ENCODE measurements at regions not wholly inside any gene's neighbourhood (a gene's known extent, or its start where the extent isn't known, plus 50 kb on each side); places are given as distances from the start of the nearest gene placed in this dataset.

DNA sequence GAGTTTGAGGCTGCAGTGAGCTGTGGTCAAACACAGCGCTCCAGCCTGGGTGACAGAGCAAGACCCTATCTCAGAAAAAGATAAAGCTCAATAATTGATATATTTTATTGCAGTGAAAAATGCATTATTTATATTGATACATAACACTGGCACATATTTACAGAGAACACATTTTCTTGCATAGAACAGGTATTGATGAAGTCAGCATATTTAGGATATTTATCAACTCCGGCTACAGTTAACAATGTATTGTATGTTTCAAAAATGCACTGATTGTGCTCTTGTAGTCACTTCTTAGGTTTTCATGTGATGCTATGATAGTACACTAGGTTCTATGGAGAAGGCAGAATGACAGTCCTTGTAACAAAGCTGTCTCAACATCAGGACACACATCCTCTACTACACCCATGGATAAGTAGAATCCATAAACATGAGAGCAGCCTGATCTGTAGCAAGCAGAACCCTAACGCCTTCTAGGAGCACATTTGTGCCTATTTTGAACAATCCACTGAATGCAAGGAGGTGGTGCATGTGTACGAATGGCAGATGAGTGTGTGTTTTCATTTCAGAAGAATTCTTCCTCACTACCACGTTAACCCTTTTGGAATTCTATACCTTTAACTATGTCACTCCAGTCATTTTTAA, 586.1 kb upstream of the CELF2 start:
- H3K27me3 ChIP-seq: no peaks in the 10 kb centered on the region
- no peaks in the 10 kb centered on the region for H3K36me3 ChIP-seq
- intact Hi-C loops (cut with DNase I): no loop called here
- H3K9me3 ChIP-seq: no peaks in the 10 kb centered on the region
- WGBS, 2 donors: 74% methylated on average over 5 of the region's 5 CpGs
- TF ChIP-seq, protein P1, sequence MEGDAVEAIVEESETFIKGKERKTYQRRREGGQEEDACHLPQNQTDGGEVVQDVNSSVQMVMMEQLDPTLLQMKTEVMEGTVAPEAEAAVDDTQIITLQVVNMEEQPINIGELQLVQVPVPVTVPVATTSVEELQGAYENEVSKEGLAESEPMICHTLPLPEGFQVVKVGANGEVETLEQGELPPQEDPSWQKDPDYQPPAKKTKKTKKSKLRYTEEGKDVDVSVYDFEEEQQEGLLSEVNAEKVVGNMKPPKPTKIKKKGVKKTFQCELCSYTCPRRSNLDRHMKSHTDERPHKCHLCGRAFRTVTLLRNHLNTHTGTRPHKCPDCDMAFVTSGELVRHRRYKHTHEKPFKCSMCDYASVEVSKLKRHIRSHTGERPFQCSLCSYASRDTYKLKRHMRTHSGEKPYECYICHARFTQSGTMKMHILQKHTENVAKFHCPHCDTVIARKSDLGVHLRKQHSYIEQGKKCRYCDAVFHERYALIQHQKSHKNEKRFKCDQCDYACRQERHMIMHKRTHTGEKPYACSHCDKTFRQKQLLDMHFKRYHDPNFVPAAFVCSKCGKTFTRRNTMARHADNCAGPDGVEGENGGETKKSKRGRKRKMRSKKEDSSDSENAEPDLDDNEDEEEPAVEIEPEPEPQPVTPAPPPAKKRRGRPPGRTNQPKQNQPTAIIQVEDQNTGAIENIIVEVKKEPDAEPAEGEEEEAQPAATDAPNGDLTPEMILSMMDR (IDR thresholded peaks at IDR 0.05): no peak
- no peak for TF ChIP-seq POLR2A (IDR thresholded peaks at IDR 0.05)
- no peak overlapping the region for H3K27ac ChIP-seq
- no peak for DNase-seq
- H3K4me1 ChIP-seq: no peaks in the 10 kb centered on the region
- H3K4me3 ChIP-seq: no peak overlapping the region

- Histone ChIP-seq H3K27ac (no peak overlapping the region), H3K36me3 (no peaks in the 10 kb centered on the region), H3K4me3 (no peak overlapping the region), H3K4me1 (no peaks in the 10 kb centered on the region), H3K9me3 (no peaks in the 10 kb centered on the region), H3K27me3 (no peaks in the 10 kb centered on the region)
- TF ChIP-seq, protein P1 (IDR thresholded peaks at IDR 0.05): no peak
- no peak for TF ChIP-seq POLR2A (IDR thresholded peaks at IDR 0.05)
- 30 to 37% methylated on average over 9 of the region's 9 CpGs for WGBS, 2 donors
- no peak for DNase-seq
- intact Hi-C loops (cut with DNase I): no loop called here
These were observed 585.2 kb upstream of the CELF2 start for GRCh38 chr10:10432296-10433035.

- Histone ChIP-seq H3K4me1 (no peaks in the 10 kb centered on the region), H3K27me3 (no peaks in the 10 kb centered on the region), H3K9me3 (no peaks in the 10 kb centered on the region), H3K4me3 (no peak overlapping the region), H3K36me3 (no peaks in the 10 kb centered on the region), H3K27ac (no peak overlapping the region)
- TF ChIP-seq, protein P1 (IDR thresholded peaks at IDR 0.05): no peak
- TF ChIP-seq POLR2A (IDR thresholded peaks at IDR 0.05): no peak
- no peak for DNase-seq
- intact Hi-C loops (cut with DNase I): no loop called here
- WGBS, 2 donors: 84 to 86% methylated on average over 4 of the region's 4 CpGs
These were observed 583.4 kb upstream of the CELF2 start for GRCh38 chr10:10434312-10434711.

- 76 to 78% methylated on average over 4 of the region's 4 CpGs for WGBS, 2 donors
These were observed 579.8 kb upstream of the CELF2 start for GRCh38 chr10:10437886-10438285.

More at GRCh38 chr10:10437886-10438285, 579.8 kb upstream of the CELF2 start:
- H3K4me1 ChIP-seq: no peaks in the 10 kb centered on the region
- H3K27ac ChIP-seq: no peak overlapping the region
- DNase-seq: no peak
- H3K4me3 ChIP-seq: no peak overlapping the region
- H3K36me3 ChIP-seq: no peaks in the 10 kb centered on the region
- intact Hi-C loops (cut with DNase I): no loop called here
- H3K9me3 ChIP-seq: no peaks in the 10 kb centered on the region
- no peaks in the 10 kb centered on the region for H3K27me3 ChIP-seq
- TF ChIP-seq, protein P1 (IDR thresholded peaks at IDR 0.05): no peak
- no peak for TF ChIP-seq POLR2A (IDR thresholded peaks at IDR 0.05)

Data from esophagus squamous epithelium (tissue), 5 donors.